Right ventricle myocardium superior (tissue), 1 donor: ENCODE measurements at regions not wholly inside any gene's neighbourhood (a gene's known extent, or its start where the extent isn't known, plus 50 kb on each side); places are given as distances from the start of the nearest gene placed in this dataset.
"Not testable (repeated sequence)": the region's sequence is repeated elsewhere in the genome, so short reads cannot be mapped to it uniquely, and the experiment has no call there.

Experiments
- ATAC-seq: fragments of 200-7000 bp; cut with Tn5 transposase; one replicate; pipeline ENCODE4 v1.9.1; 2020; ENCODE audit warnings: mild to moderate bottlenecking; ENCODE audit not compliant: poor library complexity
- DNase-seq: peaks from one replicate; pipeline ENCODE4 v3.0.0-alpha.2; 2020
- intact Hi-C: fragments of 100-400 bp; cut with DNase I; formaldehyde crosslinking; loops from one replicate; pipeline ENCODE4 v1.11.2; 2022
- donor health status: DM: no; HTN: yes; CAD: no; lungs with severe emphysema.

DNA sequence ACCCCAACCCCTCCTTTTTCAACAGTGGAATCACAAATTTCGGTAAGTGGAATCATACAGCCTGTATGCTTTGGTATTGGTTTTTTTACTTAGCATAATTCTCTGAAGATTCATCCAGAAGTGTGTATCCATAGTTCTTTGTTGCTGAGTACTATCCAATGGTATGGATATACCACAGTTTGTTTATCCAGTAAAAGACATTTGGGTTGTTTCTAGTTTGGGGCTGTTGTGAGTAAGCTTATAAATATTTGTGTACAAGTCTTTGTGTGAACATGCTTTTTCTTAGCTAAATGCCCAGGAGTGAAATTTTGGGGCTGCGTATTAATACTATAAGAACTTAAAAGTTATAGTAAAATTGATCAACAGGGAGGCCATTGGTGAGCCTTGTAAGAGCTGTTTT is 57.5 kb upstream of the GC start:
- DNase-seq = no peak
- no peak for ATAC-seq

GRCh38 chr4:71847300-71847699 is 63.4 kb upstream of the GC start:
- DNase-seq (no peak), ATAC-seq (no peak)
- intact Hi-C loops = no loop called here

More for the DNA sequence above, 57.5 kb upstream of the GC start:
- intact Hi-C loops = no loop called here

DNA sequence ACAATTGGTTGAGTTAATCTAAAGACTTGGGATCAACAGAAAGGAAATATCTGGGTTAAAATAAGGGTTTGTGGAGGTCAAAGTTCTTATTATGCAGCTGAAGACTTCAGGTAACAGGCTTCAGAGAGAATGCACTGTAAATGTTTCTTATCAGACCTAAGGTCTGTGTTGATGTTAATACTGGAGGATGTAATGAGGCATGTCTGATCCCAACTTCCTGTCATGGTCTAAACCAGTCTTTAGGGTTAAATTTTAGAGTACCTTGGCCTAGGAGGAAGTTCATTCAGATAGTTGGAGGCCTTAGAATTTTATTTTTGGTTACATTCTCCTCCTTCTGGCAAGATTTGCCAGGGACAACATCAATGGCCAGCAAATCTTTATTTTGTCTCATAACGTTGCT is 72.1 kb upstream of the GC start:
- no peak for DNase-seq
- no peak for ATAC-seq
- intact Hi-C loops = no loop called here

GRCh38 chr4:71857713-71858451 is 74.0 kb upstream of the GC start:
- intact Hi-C loops = no loop called here
- peak; percentile 67 for ATAC-seq
- no peak for DNase-seq

- intact Hi-C loops = no loop called here
- ATAC-seq (no peak), DNase-seq (no peak)
Measured at GRCh38 chr4:71860643-71861042, 76.8 kb upstream of the GC start.

DNA sequence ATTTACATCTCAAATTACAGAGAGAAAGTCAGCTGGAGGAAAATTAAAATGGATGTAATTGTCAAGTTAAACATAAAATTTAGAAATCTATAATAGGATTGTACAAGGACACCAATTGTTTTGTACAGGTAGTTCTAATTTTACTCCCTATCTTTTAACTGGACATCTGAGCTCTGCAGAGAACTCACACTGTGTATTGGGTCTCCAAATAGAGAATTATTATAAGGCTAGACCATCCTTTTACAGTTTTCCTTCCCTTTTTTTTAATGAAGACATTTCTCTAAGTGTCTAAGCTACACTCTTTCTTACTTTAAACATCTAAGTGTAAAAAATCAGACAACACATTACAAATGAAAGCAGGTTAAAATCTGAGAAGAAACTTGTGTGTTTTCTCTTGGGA is 78.4 kb upstream of the GC start:
- intact Hi-C loops = no loop called here
- ATAC-seq (no peak), DNase-seq (no peak)

- intact Hi-C loops = no loop called here
- ATAC-seq = no peak
- no peak for DNase-seq
Measured at GRCh38 chr4:71863457-71863856, 79.6 kb upstream of the GC start.

- ATAC-seq (no peak), DNase-seq (no peak)
- intact Hi-C loops = no loop called here
Measured at GRCh38 chr4:71864380-71864779, 80.5 kb upstream of the GC start.

DNA sequence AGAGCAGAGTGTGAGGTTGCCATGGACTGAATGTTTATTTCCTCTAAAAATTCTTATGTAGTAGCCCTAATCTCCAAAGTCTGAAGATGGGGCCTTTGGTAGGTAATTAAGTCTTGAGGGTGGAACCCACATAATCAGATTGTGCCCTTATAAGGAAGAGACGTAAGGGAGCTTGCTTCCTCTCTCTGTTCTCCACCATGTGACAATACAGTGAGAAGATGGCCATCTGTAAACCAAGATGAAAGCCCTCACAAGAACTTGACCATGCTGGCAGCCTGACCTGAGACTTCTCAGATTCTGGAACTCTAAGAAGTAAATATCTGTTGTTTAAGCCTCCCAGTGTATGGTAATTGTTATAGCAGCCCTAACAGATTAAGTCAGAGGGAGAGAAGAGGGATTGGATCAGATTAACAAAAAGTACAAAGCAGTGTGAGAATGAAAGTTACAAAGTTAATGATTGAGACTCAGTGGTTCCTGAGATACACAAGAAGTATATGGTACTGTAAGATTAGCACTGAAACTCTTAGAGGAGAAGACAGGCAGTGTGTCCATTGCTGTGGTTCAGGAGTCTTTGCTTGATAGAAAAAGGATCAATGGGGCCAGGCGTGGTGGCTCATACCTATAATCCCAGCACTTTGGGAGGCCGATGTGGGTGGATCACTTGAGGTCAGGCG is 82.5 kb upstream of the GC start:
- intact Hi-C loops = no loop called here
- DNase-seq = no peak
- ATAC-seq = no peak

DNA sequence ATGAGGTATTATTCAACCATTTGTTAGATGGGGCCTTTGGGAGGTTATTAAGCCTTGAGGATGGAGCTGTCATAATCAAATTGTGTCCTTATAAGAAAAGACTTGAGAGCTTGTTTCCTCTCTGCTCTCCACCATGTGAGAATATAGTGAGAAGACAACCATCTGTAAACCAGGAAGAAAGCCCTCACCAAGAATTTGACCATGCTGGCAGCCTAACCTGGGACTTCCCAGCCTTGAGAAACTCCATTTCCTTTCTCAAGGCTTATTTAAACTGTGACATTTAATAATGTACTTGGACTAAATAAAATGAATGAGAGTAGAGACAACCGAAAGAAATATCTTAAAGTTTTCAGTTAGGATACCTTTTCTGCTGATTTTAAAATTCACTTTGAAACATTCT is 83.7 kb upstream of the GC start:
- DNase-seq (no peak), ATAC-seq (no peak)
- intact Hi-C loops = no loop called here

- DNase-seq = no peak
- intact Hi-C loops = no loop called here
- ATAC-seq = no peak
Measured at GRCh38 chr4:71870456-71870855, 86.6 kb upstream of the GC start.

DNA sequence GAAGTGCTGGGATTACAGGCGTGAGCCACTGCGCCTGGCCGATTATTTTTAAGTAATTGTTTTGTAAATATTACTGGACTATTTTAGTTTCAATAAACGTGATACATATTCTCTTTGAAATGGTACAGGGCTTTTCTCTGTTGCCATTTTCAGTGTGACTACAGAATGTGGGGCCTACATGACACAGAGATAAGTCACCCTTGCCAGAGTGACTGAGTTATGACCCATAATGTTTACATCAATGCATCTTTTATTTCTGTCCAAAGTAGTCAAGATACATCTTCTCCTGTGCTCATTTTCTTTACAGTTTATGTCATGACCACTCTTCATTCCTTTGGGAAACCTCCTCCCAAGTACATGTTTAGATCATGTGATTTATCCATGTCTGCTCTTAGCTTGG is 88.3 kb upstream of the GC start:
- DNase-seq (no peak), ATAC-seq (no peak)
- intact Hi-C loops = no loop called here

DNA sequence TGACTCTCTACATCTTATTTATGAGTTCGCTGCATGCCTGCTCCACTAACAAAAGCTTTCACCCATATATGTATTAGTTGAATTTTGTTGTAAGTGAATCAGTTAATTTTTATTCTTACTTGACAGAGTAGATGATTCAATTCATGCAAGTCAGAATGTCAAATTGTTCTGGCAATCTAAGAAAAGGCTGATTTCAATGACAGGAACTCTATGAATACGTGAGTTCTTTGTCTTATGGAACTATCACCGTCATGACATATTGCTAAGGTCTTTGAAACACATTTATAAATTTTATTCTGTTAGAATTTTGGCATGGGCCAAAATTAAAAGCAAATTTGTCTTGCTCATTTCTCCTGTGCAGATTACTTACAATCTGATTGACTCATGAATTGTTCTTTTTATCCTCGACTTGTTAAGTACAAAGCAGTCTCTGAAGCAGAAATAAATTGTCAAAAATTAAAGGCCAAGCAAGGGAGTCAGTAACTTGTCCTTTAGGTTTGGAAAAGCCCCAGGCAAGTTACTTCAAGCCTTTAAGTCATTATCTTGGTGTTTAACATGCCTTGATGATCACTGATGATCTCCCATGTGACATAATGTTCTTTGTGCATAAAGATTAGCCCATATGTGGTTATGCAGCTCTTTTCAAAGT is 89.0 kb upstream of the GC start:
- intact Hi-C loops = no loop called here
- no peak for DNase-seq
- ATAC-seq = no peak

DNA sequence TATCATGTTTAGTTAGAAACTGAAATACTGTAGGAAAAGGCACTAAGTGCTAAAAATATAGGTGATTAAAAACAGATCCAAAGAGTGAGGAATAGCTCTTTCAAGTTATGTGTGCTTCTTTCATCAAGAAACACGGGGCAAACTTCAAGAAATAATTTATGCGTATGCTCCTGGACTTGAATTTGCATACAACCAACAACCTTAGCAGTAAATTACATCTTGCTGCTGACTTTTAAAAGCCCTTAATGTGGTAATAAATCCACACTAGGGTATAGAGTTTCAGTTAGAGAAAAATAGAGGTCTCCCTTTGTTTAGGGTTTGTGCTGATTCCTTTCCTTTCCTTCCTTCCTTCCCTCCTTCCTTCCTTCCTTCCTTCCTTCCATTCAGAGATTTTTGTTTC is 94.5 kb upstream of the GC start:
- intact Hi-C loops = no loop called here
- DNase-seq = no peak
- ATAC-seq = no peak

DNA sequence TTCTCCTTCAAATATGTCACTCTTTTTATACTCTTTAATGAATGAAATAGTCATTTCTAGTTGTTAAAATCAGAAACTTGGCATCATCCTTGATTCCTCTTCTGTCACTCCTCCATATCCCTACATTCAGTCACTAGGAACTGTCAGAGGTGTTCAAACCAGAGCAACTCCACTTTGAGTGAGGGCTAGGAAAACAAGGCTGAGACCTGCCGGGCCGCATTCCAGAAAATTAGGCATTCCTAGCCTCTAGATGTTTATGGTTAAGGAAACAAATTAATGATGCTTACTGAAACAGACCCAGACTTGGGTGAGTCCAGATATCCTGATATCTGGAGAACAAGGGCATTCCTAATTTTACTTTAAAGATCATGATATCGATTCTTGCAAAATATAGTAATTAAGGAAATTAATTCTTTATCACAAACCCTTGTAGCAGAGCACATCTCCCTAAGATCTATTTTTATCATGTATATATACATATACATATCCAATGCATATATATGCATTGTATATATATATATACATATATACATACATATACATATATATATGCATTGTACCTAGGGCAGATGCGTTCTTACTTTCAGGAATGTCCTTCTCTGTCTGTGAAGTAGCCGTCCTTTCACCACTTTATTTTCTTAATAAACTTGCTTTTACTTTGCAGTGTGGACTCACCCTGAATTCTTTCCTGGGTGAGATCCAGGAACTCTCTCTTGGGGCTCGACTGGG is 98.4 kb upstream of the GC start:
- intact Hi-C loops = no loop called here
- no peak for ATAC-seq
- DNase-seq = no peak

DNA sequence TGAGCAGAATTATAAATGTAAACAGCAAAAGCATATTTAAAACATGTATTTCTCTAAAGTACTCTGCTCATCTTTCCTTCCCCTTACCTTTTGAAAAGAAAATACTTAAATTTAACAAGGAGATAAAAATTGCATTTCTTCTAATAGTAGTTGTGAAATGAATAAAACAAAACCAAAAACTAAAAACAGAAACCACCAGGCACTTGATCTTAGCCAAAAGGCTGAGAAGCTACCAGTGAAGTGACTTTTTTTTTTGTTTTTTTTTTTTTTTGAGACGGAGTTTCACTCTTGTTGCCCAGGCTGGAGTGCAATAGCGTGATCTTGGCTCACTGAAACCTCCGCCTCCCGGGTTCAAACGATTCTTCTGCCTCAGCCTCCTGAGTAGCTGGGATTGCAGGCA is 116.5 kb upstream of the GC start:
- intact Hi-C loops, ATAC-seq: not testable (repeated sequence)

DNA sequence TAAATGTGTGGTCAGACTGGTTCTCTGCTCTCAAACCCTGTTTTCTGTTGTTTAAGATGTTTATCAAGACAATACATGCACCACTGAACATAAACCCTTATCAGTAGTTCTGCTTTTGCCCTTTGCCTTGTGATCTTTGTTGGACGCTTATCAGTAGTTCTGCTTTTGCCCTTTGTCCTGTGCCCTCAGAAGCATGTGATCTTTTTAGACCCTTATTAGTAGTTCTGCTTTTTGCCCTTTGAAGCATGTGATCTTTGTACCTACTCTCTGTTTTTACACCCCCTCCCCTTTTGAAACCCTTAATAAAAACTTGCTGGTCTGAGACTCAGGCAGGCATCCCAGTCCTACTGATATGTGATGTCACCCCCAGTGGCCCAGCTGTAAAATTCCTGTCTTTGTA is 121.7 kb upstream of the GC start:
- ATAC-seq, intact Hi-C loops: not testable (repeated sequence)

More for the DNA sequence above, 116.5 kb upstream of the GC start:
- not testable (repeated sequence) for DNase-seq

DNA sequence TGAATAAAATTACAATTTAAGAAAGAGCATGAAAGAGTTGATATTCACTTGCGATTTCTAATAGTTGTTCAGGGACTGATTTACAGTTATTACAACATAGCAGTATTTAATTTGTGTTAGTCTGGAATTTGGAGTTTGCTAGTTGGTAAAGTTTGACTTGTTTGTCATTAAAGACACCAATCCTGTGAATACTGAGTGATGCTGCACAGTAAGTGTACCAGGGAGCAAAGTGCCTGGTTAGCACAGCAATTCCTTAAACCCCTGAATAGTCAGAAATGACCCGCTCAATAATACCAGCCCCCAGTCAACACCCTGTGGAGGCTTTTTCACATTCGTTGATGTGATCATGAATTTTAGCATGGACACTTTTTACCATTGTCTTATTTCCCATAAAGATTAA is 122.2 kb upstream of the GC start:
- intact Hi-C loops = no loop called here
- DNase-seq (no peak), ATAC-seq (no peak)

More for the DNA sequence above, 121.7 kb upstream of the GC start:
- not testable (repeated sequence) for DNase-seq

DNA sequence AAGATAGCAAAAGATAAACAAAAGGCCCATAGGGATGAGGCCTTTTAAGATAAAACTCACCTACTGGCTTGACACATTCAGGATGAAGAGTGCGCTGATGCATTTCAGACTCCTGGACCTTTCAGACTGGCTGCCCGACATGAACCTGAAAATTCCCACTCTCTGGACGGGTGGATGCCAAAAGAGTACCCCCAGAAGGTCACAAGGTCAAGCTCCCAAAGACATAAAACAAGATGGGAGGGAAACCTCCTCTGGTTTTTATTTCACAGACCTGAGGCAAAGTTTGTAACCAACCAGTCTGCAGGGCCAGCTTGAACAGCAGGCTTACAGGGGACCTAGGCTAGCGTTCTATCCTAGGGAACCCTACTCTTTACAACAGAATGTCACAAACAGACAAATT is 123.2 kb upstream of the GC start:
- DNase-seq = no peak
- ATAC-seq = no peak
- intact Hi-C loops = no loop called here
